K562 (cell line): ENCODE measurements at regions not wholly inside any gene's neighbourhood (a gene's known extent, or its start where the extent isn't known, plus 50 kb on each side); places are given as distances from the start of the nearest gene placed in this dataset.
A peak's percentile ranks its signal among the peaks of the same experiment; 100 is the strongest.

Experiments
- ARID4B ChIP-seq: sonication (generic); formaldehyde crosslinking; IDR thresholded peaks from 2 replicates; pipeline ENCODE4 v1.8.0; 2022; ENCODE audit warnings: mild to moderate bottlenecking, missing genetic modification reagents
- ARNT ChIP-seq, 2 experiments: fragments of 450-650 bp; IDR thresholded peaks; 2 replicates each; pipeline ENCODE4 v1.6.1; 2016; ENCODE audit warnings: mild to moderate bottlenecking in 1 of 2
- BMI1 ChIP-seq: fragments of 150-350 bp; IDR thresholded peaks from 2 replicates; pipeline ENCODE4 v1.6.1; 2014; ENCODE audit warnings: low read length
- CREBBP ChIP-seq: IDR thresholded peaks from one replicate; pipeline ENCODE4 v1.6.1; 2012; ENCODE audit warnings: low read depth, mild to moderate bottlenecking, control low read depth, inconsistent platforms, low read length
- HSF4 ChIP-seq: fragments of 250-450 bp; sonication (Bioruptor Pico); IDR thresholded peaks from 2 replicates; pipeline ENCODE4 v2.1.2; 2022; ENCODE audit warnings: mild to moderate bottlenecking, moderate library complexity, borderline replicate concordance
- KLF13 ChIP-seq: fragments of 450-650 bp; IDR thresholded peaks from 2 replicates; pipeline ENCODE4 v1.6.1; 2016; ENCODE audit warnings: missing genetic modification characterization, low read depth, mild to moderate bottlenecking, missing compliant biosample characterization, moderate library complexity, borderline replicate concordance
- MLX ChIP-seq, 2 experiments: fragments of 450-650 bp in 1 of 2; sonication (generic) in 1 of 2; formaldehyde crosslinking; conservative IDR thresholded peaks; 2 replicates each; pipeline versions ENCODE4 v1.4.0 to v1.8.1; 2020 to 2022; ENCODE audit warnings: mild to moderate bottlenecking in 1 of 2, missing genetic modification reagents in 1 of 2
- MTA3 ChIP-seq: fragments of 450-650 bp; formaldehyde crosslinking; IDR thresholded peaks from 2 replicates; pipeline ENCODE4 v1.6.1; 2017; ENCODE audit warnings: mild to moderate bottlenecking, borderline replicate concordance
- NBN ChIP-seq: fragments of 450-650 bp; IDR thresholded peaks from 2 replicates; pipeline ENCODE4 v1.6.1; 2016; ENCODE audit warnings: low read depth, mild to moderate bottlenecking
- POLR2A ChIP-seq: fragments of 450-650 bp; conservative IDR thresholded peaks from 2 replicates; pipeline ENCODE4 v1.6.1; 2016
- POLR2AphosphoS2 ChIP-seq: IDR thresholded peaks from 2 replicates; pipeline ENCODE4 v1.6.1; 2012; ENCODE audit warnings: low read length, improper control_type of control experiment
- RAD21 ChIP-seq, 2 experiments: fragments of 250-450 bp in 1 of 2; fragments of 450-650 bp in 1 of 2; sonication (Bioruptor Pico) in 1 of 2; formaldehyde crosslinking in 1 of 2; IDR thresholded peaks in 1 of 2; conservative IDR thresholded peaks in 1 of 2; 2 replicates each; pipeline versions ENCODE4 v1.4.0 to v1.8.0; 2020 to 2022; ENCODE audit warnings: mild to moderate bottlenecking in 2 of 2, moderate library complexity in 1 of 2
- TARDBP ChIP-seq: fragments of 450-650 bp; IDR thresholded peaks from 2 replicates; pipeline ENCODE4 v1.6.1; 2016
- TCF15 ChIP-seq: fragments of 250-450 bp; sonication (Bioruptor Pico); IDR thresholded peaks from 2 replicates; pipeline ENCODE4 v1.8.0; 2022; ENCODE audit warnings: moderate library complexity, mild to moderate bottlenecking, inconsistent platforms
- ZBTB43 ChIP-seq: sonication (generic); formaldehyde crosslinking; IDR thresholded peaks from 2 replicates; pipeline ENCODE4 v1.8.0; 2023; ENCODE audit warnings: mild to moderate bottlenecking, missing genetic modification reagents
- ZNF134 ChIP-seq: fragments of 250-450 bp; sonication (Bioruptor Pico); conservative IDR thresholded peaks from 2 replicates; pipeline ENCODE4 v1.4.0; 2020

- TF ChIP-seq ZBTB43 (CRISPR knock-in tag) (no peak), CREBBP (no peak), NBN (no peak), ARNT (IDR thresholded peaks at IDR 0.05) (no peak), BMI1 (peak; percentile 48; the same call in 1 of the 2 replicates), POLR2AphosphoS2 (no peak), ARID4B (CRISPR knock-in tag) (no peak), MLX (CRISPR knock-in tag; conservative IDR thresholded peaks at IDR 0.05) (no peak), MTA3 (no peak), POLR2A (no peak), KLF13 (tag) (no peak), RAD21 (CRISPR knock-in tag; conservative IDR thresholded peaks at IDR 0.05 in 1 of 2, IDR thresholded peaks at IDR 0.05 in 1 of 2) (peak in 1 of 2 experiments; percentile 24; a peak in 2 of 4 replicates), TCF15 (CRISPR knock-in tag) (no peak), ZNF134 (no peak), HSF4 (CRISPR knock-in tag) (no peak), TARDBP (no peak)
Observed at GRCh38 chr3:71926262-71926600, 141.3 kb upstream of the PROK2 start (continued).
